ENCODE measurements at regions not wholly inside any gene's neighbourhood (a gene's known extent, or its start where the extent isn't known, plus 50 kb on each side); places are given as distances from the start of the nearest gene placed in this dataset.

DNA sequence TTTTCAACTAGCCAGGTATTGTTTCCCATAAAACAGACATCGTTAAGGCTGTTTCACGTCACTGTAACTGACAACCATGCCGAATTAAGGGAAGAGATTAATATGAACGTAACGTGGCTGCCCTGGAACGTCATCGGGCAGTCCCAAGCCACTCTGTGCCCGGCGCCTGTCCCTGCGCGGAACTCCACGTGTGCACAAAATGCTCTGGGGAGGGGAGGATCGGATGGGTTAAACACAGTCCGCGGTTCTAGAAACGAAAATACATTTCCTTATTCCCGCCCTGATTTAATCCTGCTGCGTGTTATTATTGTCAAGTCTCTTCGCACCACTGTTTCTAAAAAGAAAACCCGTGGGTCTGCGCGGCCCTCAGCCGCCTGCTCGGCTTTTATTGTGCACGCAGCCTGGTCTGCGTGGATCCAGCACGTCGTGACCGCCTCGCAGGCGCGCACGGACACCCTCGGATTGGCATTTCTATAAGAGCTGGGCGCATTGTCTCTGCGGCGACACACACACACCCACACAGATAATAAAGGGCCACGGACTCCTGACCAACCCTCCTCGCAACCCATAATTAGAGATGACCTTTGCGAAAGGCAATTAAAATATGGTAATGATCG, 69.6 kb upstream of the BCOR start:
- Histone ChIP-seq H3K36me3 (ENCODE audit: control insufficient read depth, insufficient read depth, low read length) (no peaks in the 10 kb centered on the region), H3K27me3 (ENCODE audit: control insufficient read depth, insufficient read depth, low read length) (peaks cover 13% of the 10 kb centered on the region), H3K4me3 (ENCODE audit: low read depth, low read length) (no peak overlapping the region)
- no peak for DNase-seq (ENCODE audit: low read depth)
- TF ChIP-seq, protein P1, sequence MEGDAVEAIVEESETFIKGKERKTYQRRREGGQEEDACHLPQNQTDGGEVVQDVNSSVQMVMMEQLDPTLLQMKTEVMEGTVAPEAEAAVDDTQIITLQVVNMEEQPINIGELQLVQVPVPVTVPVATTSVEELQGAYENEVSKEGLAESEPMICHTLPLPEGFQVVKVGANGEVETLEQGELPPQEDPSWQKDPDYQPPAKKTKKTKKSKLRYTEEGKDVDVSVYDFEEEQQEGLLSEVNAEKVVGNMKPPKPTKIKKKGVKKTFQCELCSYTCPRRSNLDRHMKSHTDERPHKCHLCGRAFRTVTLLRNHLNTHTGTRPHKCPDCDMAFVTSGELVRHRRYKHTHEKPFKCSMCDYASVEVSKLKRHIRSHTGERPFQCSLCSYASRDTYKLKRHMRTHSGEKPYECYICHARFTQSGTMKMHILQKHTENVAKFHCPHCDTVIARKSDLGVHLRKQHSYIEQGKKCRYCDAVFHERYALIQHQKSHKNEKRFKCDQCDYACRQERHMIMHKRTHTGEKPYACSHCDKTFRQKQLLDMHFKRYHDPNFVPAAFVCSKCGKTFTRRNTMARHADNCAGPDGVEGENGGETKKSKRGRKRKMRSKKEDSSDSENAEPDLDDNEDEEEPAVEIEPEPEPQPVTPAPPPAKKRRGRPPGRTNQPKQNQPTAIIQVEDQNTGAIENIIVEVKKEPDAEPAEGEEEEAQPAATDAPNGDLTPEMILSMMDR (IDR thresholded peaks at IDR 0.05; ENCODE audit: insufficient read depth, low read length, poor library complexity, severe bottlenecking), result no peak

DNA sequence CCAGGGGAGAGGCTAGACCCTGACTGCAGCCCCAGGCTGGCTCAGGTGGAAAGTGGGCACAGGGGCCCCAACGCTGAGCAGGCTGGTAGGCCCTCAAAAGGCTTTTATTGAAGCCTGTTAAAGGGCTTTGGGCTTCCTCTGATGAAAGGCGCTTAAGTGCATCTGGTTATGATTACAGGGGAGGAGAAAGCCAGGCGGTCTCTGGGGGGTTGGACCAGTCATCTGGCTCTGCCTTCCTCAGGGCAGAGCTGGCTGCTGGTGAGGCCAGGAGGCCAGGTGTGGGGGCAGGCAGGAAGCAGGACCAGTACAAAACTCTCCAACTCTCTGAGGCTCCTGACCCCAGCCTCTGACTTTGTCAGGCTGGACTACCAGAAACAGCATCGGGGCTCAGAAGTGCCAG, 68.8 kb upstream of the BCOR start:
- peaks cover 10% of the 10 kb centered on the region for H3K27me3 ChIP-seq (ENCODE audit: control insufficient read depth, insufficient read depth, low read length)
- TF ChIP-seq, protein P1 (IDR thresholded peaks at IDR 0.05; ENCODE audit: insufficient read depth, low read length, poor library complexity, severe bottlenecking), result no peak
- H3K36me3 ChIP-seq (ENCODE audit: control insufficient read depth, insufficient read depth, low read length), result no peaks in the 10 kb centered on the region
- H3K4me3 ChIP-seq (ENCODE audit: low read depth, low read length), result no peak overlapping the region
- no peak for DNase-seq (ENCODE audit: low read depth)

DNA sequence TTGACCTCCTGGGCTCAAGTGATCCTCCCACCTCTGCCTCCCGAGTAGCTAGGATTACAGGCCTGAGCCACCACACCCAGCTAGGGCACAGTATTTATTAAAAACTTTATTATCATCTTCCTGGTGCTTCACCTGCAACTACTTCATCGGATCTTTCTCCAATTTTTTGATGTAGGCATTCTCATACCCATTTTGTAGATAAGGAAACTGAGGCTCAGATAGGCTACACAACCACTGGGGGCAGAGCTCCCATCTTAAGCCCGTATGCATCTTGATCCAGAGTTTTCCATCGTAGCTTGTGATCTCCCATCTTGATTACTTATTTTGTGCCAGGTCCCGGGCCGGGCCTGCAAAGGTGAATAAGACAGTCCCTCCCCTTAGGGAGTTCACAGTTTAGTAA, 68.1 kb upstream of the BCOR start:
- no peak for DNase-seq (ENCODE audit: low read depth)
- TF ChIP-seq, protein P1 (IDR thresholded peaks at IDR 0.05; ENCODE audit: insufficient read depth, low read length, poor library complexity, severe bottlenecking), result no peak

DNA sequence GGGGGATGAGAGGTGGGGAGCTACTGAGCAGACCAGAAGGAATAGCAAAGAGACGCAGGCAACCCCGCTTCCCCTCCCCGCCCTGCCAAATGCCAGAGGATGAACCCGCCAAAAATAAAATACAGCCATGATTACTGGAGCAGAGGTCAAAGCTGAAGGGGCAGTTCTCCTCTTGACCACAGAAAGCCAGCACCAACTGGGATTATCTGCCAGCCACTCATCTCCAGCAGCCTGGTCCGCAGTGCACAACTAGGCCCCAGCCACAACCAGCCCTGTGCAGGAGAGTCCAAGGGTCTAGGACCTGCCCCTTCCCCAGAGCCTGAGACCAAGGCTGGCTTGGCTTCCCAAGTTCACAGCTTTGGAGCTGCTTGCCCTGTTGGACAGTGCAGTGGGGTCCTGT, 67.4 kb upstream of the BCOR start:
- Histone ChIP-seq H3K4me3 (ENCODE audit: low read depth, low read length) (no peak overlapping the region), H3K36me3 (ENCODE audit: control insufficient read depth, insufficient read depth, low read length) (no peaks in the 10 kb centered on the region), H3K27me3 (ENCODE audit: control insufficient read depth, insufficient read depth, low read length) (peaks cover 10% of the 10 kb centered on the region)
- TF ChIP-seq, protein P1 (IDR thresholded peaks at IDR 0.05; ENCODE audit: insufficient read depth, low read length, poor library complexity, severe bottlenecking), result no peak
- no peak for DNase-seq (ENCODE audit: low read depth)

More for the DNA sequence above, 68.1 kb upstream of the BCOR start:
- Histone ChIP-seq H3K36me3 (ENCODE audit: control insufficient read depth, insufficient read depth, low read length) (no peaks in the 10 kb centered on the region), H3K27me3 (ENCODE audit: control insufficient read depth, insufficient read depth, low read length) (peaks cover 10% of the 10 kb centered on the region), H3K4me3 (ENCODE audit: low read depth, low read length) (no peak overlapping the region)

DNA sequence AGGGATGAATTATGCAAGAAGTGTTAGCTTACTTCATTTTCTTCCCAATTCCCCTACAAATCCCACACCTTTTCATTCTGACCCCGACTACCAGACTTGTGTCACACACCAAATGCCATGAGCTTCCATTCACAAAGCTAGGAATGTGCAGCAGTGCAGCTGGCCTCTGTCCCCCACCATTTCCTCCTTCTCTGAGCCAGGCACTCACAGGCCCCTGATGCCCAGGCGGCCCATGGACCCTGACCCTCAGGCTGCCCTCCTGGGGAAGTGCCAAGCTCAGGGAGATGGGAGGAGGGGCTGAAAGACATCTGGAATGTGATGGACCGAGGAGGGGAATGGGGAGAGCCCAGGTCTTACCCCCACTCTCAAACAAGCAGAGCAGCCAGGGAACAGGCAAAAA, 67.0 kb upstream of the BCOR start:
- Histone ChIP-seq H3K36me3 (ENCODE audit: control insufficient read depth, insufficient read depth, low read length) (no peaks in the 10 kb centered on the region), H3K27me3 (ENCODE audit: control insufficient read depth, insufficient read depth, low read length) (peaks cover 10% of the 10 kb centered on the region), H3K4me3 (ENCODE audit: low read depth, low read length) (no peak overlapping the region)
- DNase-seq (ENCODE audit: low read depth), result no peak
- TF ChIP-seq, protein P1 (IDR thresholded peaks at IDR 0.05; ENCODE audit: insufficient read depth, low read length, poor library complexity, severe bottlenecking), result no peak
